Non-pigmented ciliary epithelial cell (primary cell): ENCODE measurements at regions not wholly inside any gene's neighbourhood (a gene's known extent, or its start where the extent isn't known, plus 50 kb on each side); places are given as distances from the start of the nearest gene placed in this dataset.

Experiments used
- DNase-seq: peaks from one replicate; pipeline ENCODE4 v3.0.0-alpha.2; 2010; ENCODE audit warnings: low read depth

GRCh38 chr15:69951898-69952555 is 145.7 kb downstream of the TLE3 start:
- no peak for DNase-seq

DNA sequence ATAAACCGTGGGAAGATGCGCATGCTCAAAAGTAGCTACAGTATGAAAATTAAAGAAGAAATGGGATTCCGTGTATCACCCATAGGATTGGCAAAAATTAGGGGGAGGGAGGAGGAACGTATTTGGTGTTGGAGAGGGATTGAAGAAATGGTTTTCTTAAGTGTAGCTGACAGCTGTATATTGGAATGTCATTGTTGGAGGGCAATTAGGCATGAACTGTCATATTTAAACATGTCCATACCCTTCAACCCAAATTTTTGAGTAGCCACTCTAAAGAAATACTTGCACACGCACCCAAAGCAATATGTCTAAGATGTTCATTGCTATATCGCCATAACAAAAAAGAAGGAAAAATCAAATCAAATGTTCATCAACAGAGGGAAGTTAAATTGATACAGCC is 144.7 kb downstream of the TLE3 start:
- DNase-seq: no peak

DNA sequence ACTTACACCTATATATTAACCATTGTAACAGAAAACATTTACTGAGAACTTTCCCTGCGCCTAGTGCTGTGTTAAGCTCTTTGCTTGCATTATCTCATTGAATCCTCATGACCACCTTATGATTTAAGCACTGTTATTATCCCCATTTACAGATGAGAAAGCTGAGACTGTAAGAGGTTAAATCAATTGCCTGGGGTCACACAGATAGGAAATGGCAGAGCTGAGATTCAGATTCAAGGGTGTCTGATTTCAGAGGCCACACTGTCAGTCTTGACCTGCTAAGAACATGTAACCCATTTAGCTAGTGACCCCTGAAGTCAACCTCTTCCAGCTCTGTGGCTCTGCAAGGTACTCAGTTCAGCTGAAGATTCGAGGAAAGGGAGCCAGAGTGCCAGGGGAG is 143.9 kb downstream of the TLE3 start:
- DNase-seq: no peak

GRCh38 chr15:69954666-69955065 is 143.1 kb downstream of the TLE3 start:
- no peak for DNase-seq

- no peak for DNase-seq
Observed at GRCh38 chr15:69955240-69955894, 142.3 kb downstream of the TLE3 start.

- no peak for DNase-seq
Observed at GRCh38 chr15:69956417-69956816, 141.3 kb downstream of the TLE3 start.

DNA sequence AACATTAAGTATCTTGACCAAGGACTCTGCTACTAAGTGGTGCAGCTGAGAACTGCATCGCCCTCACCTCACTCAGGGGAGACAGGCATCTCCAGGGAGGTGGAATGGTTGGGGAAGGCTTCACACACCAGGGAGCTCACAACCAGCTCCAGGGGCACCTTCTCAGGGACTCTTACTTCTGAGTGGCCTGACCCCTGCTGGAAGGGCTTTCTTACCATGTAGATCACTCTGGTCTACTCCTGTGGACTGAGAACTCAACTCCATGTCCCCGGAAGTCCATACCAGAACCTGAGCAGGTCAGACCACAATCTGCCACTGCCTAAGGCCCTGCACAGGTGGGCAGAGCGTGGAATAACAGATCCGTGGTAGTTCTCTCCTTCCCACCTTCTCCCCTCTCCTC is 140.5 kb downstream of the TLE3 start:
- no peak for DNase-seq

DNA sequence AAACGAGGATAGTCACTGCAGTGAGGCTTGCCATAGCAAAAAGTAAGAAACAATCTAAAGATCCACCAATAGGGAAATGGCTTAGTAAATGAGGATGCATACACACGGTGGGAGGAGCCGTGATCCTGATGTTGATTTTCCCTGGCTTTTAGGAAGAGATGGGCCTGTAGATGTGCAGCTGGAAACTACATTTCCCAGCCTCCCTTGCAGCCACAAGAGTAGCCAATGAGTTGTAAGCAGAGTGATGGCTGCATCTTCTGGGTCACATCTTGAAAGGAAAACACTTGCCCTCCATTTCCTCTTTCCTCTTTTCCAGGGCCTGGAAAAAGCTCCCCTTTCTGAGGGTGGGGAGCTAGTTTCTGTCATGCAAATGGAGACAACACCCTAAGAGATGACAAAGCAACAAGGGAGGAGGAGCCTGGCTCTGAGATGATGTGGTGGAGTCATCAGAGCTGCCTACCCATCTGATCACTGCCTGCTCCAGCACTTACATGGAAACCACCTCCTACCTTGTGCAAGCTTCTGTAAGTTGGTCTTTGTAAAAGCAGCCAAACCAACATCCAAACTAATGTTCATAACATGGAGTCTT is 139.1 kb downstream of the TLE3 start:
- DNase-seq: no peak

DNA sequence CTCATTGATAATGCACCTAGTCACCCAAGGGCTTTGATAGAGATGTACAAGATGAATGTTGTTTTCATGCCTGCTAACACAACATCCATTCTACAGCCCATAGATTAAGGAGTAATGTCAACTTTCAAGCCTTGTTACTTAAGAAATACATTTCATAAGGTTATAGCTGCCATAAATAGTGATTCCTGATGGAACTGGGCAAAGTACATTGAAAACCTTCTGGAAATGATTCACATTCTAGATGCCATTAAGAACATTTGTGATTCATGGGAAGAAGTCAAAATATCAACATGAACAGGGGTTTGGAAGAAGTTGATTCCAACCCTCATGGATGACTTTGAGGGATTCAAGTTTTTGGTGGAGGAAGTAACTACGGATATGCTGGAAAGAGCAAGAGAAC is 135.2 kb downstream of the TLE3 start:
- no peak for DNase-seq

GRCh38 chr15:69963385-69963784 is 134.3 kb downstream of the TLE3 start:
- no peak for DNase-seq

GRCh38 chr15:69971771-69972170 is 125.9 kb downstream of the TLE3 start:
- DNase-seq: no peak

DNA sequence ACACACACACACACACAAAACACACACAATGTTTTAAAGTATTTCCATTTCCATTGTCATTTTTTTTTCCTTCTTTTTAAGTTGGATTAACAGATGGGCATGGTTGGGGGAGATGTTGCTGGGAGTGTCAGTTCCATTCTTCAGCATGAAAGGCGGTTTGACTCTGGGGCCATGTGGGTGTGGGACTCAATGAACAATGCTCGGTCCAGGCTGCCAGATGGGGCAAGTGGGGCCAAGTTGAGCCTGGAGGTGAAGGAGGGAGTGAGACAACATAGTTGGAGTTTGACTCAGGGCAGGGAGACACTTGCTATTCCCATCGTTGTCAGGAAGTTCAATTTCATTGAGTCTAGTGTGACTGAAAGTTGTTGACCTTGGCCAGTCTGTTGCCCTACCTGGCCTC is 125.3 kb downstream of the TLE3 start:
- DNase-seq: no peak

DNA sequence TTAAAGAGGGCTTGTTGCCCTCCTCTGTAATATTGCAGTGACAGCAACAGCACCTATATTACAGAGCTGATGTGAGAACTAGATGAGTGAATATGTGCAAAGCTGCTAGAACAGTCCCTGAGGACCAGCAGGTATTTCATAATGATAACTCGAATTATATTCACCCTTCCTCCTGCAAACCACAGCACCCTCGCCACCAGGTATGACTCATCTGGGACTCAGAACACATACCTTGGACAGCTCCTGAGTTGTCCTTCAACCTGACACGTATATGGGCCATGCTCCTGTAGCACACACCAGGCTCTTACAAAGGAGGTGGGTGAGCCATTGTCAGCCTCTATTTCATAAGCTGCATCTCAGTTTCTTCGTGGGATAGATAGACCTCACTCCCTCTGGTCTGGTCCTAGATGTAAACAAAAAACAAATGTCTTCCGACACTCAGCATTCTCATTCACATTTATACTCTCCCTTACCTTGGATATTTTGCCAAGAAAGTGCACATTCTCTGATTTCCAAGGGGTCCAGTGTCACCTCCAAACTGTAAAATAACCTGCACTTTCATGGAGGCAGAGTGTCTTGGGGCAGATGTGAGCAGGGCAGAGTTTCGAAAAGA is 124.5 kb downstream of the TLE3 start:
- DNase-seq: no peak

DNA sequence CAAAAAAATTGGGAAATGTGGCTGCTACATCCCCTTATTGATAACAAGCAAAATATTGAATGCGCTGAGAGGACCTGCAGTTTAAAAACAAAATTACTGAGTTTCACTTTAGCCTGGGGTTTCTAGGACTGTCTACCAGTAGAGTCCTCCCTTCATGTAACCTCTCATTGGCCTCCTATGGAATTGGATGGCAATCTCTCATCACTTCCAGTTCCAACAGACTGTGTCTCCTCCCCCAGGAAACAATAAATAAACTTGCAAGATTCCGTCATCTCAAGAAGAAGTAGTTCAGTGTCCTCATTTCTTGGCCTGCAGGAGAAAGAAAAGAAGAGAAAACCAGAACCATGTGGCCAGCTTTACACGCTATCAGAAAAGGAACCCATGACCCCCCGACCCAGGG is 123.8 kb downstream of the TLE3 start:
- no peak for DNase-seq

DNA sequence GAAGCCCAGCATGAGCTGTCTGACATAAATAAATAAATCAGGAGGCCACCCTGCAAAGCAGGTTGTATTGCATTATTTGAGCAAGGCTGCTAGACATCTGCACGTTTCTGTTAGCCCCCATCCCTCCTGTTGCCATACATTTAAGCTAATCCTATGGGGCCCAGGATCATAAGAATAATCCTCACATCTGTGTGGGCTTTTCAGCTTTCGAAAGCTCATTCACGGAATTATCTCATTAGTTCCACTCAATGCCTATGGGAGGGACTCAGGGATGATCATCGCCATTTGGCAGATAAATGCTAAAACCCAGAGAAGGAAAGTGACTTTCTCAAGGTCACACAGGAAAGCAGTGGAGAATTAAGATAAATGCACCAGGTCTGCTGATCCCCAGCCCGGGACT is 123.4 kb downstream of the TLE3 start:
- no peak for DNase-seq

DNA sequence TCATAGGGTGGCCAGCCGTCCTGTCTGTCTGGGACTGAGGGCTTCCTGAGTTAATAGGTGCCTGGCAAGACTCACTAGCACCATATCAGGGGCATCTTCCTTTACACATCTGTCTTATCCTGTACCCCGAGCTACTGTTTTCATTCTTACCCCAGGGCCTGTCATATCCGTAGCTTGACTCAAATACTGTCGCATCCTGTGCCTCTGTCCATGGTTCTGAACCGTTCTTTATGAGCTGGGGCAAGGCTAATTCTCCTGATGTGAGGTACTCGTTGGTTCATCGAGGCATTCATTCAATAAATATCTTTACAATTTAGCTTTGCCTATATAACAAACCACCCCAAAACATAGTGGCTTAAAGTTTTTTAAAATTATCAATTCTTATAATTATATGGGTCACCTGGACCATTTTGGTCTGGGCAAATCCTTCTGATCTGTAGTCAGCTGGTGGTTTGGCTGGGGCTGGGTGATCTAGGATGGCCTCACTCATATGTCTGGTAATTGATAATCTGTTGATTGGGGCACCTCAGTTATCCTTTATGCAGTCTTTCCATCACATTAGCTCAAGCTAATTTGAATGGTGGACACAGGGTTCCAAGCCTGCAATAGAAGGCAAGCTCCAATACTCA is 121.2 kb downstream of the TLE3 start:
- no peak for DNase-seq

- no peak for DNase-seq
Observed at GRCh38 chr15:69978603-69979002, 119.1 kb downstream of the TLE3 start.

GRCh38 chr15:69979262-69979661 is 118.5 kb downstream of the TLE3 start:
- no peak for DNase-seq

DNA sequence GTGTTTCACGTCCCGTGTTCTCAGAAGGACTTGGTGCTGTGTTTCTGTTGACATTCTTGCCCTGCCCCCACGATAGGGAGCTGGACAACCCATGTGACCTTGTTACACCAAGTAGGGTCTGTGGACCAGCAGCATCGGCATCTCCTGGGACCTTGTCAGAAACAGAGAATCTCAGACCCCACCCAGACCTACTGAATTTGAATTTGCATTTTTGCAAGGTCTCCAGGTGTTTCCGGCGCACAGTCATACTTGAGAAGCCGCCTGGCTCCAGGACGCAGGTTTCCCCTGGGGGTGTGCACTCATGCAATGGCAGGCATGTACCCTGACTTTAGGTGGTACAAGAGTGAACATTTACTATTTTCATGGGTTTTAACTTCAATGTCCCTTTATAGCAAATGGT is 117.9 kb downstream of the TLE3 start:
- DNase-seq: no peak

GRCh38 chr15:69980341-69981059 is 117.2 kb downstream of the TLE3 start:
- DNase-seq: no peak

DNA sequence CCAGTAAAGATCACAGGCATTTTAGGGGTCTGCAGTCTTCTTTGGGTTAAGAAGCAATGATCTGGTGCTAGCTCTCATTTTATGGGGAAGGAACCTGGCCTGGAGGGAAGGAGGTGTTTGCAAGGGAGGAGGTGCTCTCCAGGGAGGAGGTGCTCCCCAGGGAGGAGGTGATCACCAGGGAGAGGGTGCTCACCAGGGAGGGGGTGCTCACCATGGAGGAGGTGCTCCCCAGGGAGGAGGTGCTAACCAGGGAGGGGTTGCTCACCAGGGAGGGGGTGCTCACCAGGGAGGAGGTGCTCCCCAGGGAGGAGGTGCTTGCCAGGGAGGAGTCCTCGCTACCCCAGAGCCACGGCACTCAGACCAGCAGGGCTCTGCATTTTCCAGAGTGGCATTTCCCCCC is 115.7 kb downstream of the TLE3 start:
- no peak for DNase-seq

DNA sequence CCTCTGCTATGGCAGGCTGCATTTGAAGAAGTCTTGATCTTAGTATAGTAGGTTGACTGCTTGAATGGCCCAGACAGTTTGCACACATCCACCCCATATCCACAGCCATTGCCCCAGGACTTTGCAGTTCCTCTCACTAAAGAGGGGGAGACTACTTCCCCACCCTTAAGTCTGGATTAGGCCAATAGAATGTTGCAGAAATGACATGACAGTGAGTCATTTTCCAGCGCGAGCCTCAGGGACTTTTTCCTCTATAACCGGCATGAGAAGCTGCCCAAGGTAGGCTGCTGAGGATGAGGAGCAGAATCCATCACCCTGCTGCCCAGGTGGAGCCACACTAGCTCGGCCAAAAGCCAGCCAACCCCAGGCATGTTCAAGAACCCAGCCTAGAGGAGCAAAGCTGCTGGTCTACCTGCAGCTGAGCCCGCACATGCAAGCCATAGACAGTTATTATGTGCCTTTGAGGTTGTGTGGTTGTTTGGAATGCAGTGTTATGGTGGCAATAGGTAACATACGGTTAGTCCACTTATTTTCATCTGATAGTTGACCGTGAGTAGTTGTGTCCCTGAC is 113.9 kb downstream of the TLE3 start:
- DNase-seq: no peak
